Ovary (tissue), 7 donors: ENCODE measurements at regions not wholly inside any gene's neighbourhood (a gene's known extent, or its start where the extent isn't known, plus 50 kb on each side); places are given as distances from the start of the nearest gene placed in this dataset.
A peak's percentile ranks its signal among the peaks of the same experiment; 100 is the strongest.
"Not testable (repeated sequence)": the region's sequence is repeated elsewhere in the genome, so short reads cannot be mapped to it uniquely, and the experiment has no call there.

Source experiments
- DNase-seq, 5 donors: peaks; one replicate each; pipeline ENCODE4 v3.0.0-alpha.2; 2019 to 2020
- H3K27ac ChIP-seq, 2 donors: fragments of 200-600 bp; one replicate each; pipeline versions ENCODE4 v1.5.1 to v1.8.0; 2019 to 2022
- H3K27me3 ChIP-seq: fragments of 200-600 bp; one replicate; pipeline ENCODE4 v1.8.0; 2022
- H3K36me3 ChIP-seq: fragments of 200-600 bp; sonication (generic); one replicate; pipeline ENCODE4 v1.5.1; 2019
- H3K4me1 ChIP-seq: one replicate; pipeline ENCODE4 v1.8.1; 2013; ENCODE audit warnings: mild to moderate bottlenecking, moderate library complexity; ENCODE audit not compliant: insufficient read depth
- H3K4me3 ChIP-seq: fragments of 200-600 bp; sonication (generic); one replicate; pipeline ENCODE4 v1.5.1; 2017
- H3K9me3 ChIP-seq, 2 donors: fragments of 200-600 bp in 1 of 2; sonication (generic) in 1 of 2; one replicate each; pipeline versions ENCODE4 v1.5.1 to v1.8.1; 2013 to 2019; ENCODE audit warnings: mild to moderate bottlenecking in 1 of 2, moderate library complexity in 1 of 2
- CTCF ChIP-seq, 3 donors: fragments of 450-650 bp in 2 of 3; fragments of 200-600 bp in 1 of 3; IDR thresholded peaks; one replicate each; pipeline versions ENCODE4 v1.5.1 to v1.8.0; 2016 to 2022; ENCODE audit warnings: antibody characterized with exemption in 3 of 3, mild to moderate bottlenecking in 1 of 3
- EP300 ChIP-seq: sonication (generic); formaldehyde crosslinking; IDR thresholded peaks from one replicate; pipeline ENCODE4 v1.6.1; 2017; ENCODE audit warnings: antibody characterized with exemption
- POLR2A ChIP-seq: fragments of 450-650 bp; IDR thresholded peaks from one replicate; pipeline ENCODE4 v1.6.1; 2017; ENCODE audit warnings: antibody characterized with exemption, mild to moderate bottlenecking, moderate library complexity
- WGBS, 3 donors: extraction: QIAGEN DNeasy Blood & Tissue Kit in 1 of 3; methylation state at CpG; one replicate each; pipeline versions ENCODE4 v1.1.5 to v1.1.7; 2013 to 2017; 5-methylcytosine and 5-hydroxymethylcytosine counted together
- intact Hi-C, 4 donors: fragments of 100-400 bp; cut with DNase I; formaldehyde crosslinking; loops; one replicate each; pipeline versions ENCODE4 v1.11.0 to v1.15.1; 2022 to 2023
- donor health status: DM: no; HTN: no; CAD: no; lungs with moderate emphysema.
- donor health status: DM: no; HTN: no; CAD: no.
- donor health status: Bipolar disorder and iron deficiency.
- donor health status: DM: no; HTN: no; CAD: no.
- donor health status: DM: yes; HTN: yes; CAD: no.

GRCh38 chr5:154642499-154643245 is 112.5 kb upstream of the LARP1 start:
- no peaks in the 10 kb centered on the region for H3K9me3 ChIP-seq
- no peaks in the 10 kb centered on the region for H3K27me3 ChIP-seq
- peaks cover 4% of the 10 kb centered on the region for H3K4me1 ChIP-seq
- 50 to 77% (median 52%) methylated on average over 12 of the region's 12 CpGs for WGBS, 3 donors
- H3K27ac ChIP-seq = no peak overlapping the region
- no peak for DNase-seq
- H3K4me3 ChIP-seq = no peak overlapping the region
- TF ChIP-seq CTCF (IDR thresholded peaks at IDR 0.05) = no peak
- no peak for TF ChIP-seq POLR2A
- TF ChIP-seq EP300 = no peak
- no peaks in the 10 kb centered on the region for H3K36me3 ChIP-seq
- intact Hi-C loops = loop anchor here in 2 of 4 donors (5.0 to 10.0 kb wide), 2 partner anchors 178 to 570 kb away; no protein-coding TSS in a partner anchor

- peak in 2 of 3 donors; percentile 43 to 51 for TF ChIP-seq CTCF (IDR thresholded peaks at IDR 0.05)
- H3K36me3 ChIP-seq, H3K27ac ChIP-seq, H3K27me3 ChIP-seq, H3K4me3 ChIP-seq, H3K9me3 ChIP-seq, H3K4me1 ChIP-seq: not testable (repeated sequence)
- DNase-seq = peak in 1 of 5 donors; percentile 18
- 37 to 43% (median 42%) methylated on average over 4 of the region's 4 CpGs for WGBS, 3 donors
- intact Hi-C loops = loop anchor here in 2 of 4 donors (5.0 to 10.0 kb wide), 2 partner anchors 176 to 568 kb away; no protein-coding TSS in a partner anchor
Measured at GRCh38 chr5:154640213-154640831, 114.9 kb upstream of the LARP1 start.

- not testable (repeated sequence) for DNase-seq, H3K4me3 ChIP-seq, H3K36me3 ChIP-seq, H3K4me1 ChIP-seq, H3K9me3 ChIP-seq, H3K27me3 ChIP-seq, H3K27ac ChIP-seq
- intact Hi-C loops = loop anchor here in 1 of 4 donors (5.0 kb wide), 1 partner anchor 169 kb away; no protein-coding TSS in a partner anchor
- 95 to 96% (median 96%) methylated on average over 7 of the region's 7 CpGs for WGBS, 3 donors
Measured at GRCh38 chr5:154636786-154637185, 118.4 kb upstream of the LARP1 start.

- H3K4me3 ChIP-seq, H3K27me3 ChIP-seq, H3K4me1 ChIP-seq, H3K36me3 ChIP-seq, H3K9me3 ChIP-seq, DNase-seq, H3K27ac ChIP-seq: not testable (repeated sequence)
- 75 to 84% (median 82%) methylated on average over 11 to 12 of the region's 12 CpGs for WGBS, 3 donors
- intact Hi-C loops = loop anchor here in 1 of 4 donors (5.0 kb wide), 1 partner anchor 169 kb away; no protein-coding TSS in a partner anchor
Measured at GRCh38 chr5:154636271-154636670, 118.9 kb upstream of the LARP1 start.

- H3K27me3 ChIP-seq, H3K9me3 ChIP-seq, intact Hi-C loops, H3K36me3 ChIP-seq, H3K27ac ChIP-seq, H3K4me1 ChIP-seq, DNase-seq, H3K4me3 ChIP-seq: not testable (repeated sequence)
- WGBS, 3 donors = 89 to 95% (median 90%) methylated on average over 4 of the region's 4 CpGs
Measured at GRCh38 chr5:154633744-154634143, 121.4 kb upstream of the LARP1 start.

GRCh38 chr5:154631141-154631540 is 124.0 kb upstream of the LARP1 start:
- Histone ChIP-seq H3K4me3 (no peak overlapping the region), H3K27me3 (no peaks in the 10 kb centered on the region), H3K4me1 (no peaks in the 10 kb centered on the region), H3K9me3 (no peaks in the 10 kb centered on the region), H3K36me3 (no peaks in the 10 kb centered on the region), H3K27ac (no peak overlapping the region)
- TF ChIP-seq POLR2A (no peak), CTCF (IDR thresholded peaks at IDR 0.05) (no peak), EP300 (no peak)
- 92 to 96% (median 92%) methylated on average over 14 to 22 of the region's 22 CpGs for WGBS, 3 donors
- DNase-seq = no peak
- intact Hi-C loops = no loop called here
